PC-9 (cell line): ENCODE measurements at regions not wholly inside any gene's neighbourhood (a gene's known extent, or its start where the extent isn't known, plus 50 kb on each side); places are given as distances from the start of the nearest gene placed in this dataset.

Source experiments
- CTCF ChIP-seq: fragments of 200-600 bp; sonication (generic); conservative IDR thresholded peaks from 2 replicates; pipeline ENCODE4 v1.6.1; 2017; ENCODE audit warnings: mixed run types, antibody characterized with exemption, mild to moderate bottlenecking, moderate library complexity
- EZH2 ChIP-seq: fragments of 200-600 bp; sonication (generic); IDR thresholded peaks from 2 replicates; pipeline ENCODE4 v1.8.0; 2017; ENCODE audit warnings: antibody characterized with exemption, low read depth

GRCh38 chr1:29628190-29628589 lies 391.9 kb downstream of the PTPRU start:
- TF ChIP-seq CTCF: no peak
- no peak for TF ChIP-seq EZH2
